ENCODE measurements at regions not wholly inside any gene's neighbourhood (a gene's known extent, or its start where the extent isn't known, plus 50 kb on each side); places are given as distances from the start of the nearest gene placed in this dataset.

DNA sequence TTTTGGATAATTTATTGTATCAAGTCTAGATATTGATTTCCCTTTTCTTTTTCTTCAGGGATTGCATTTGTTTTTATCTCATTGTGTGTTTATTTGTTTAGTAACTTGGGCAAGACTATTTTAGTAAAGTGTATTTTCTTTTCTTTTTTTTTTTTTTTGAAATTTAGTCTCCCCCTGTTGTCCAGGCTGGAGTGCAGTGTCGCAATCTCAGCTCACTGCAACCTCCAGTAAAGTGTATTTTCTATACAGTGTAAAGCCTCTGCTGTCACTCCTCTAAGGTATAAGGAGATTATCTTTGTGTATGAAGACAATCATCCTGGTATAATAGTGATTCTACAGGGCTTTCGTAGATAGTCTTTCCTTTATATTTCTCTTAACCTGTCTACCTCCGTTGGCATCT lies 2546.0 kb downstream of the PCDH9 start (continued):
- TF ChIP-seq, protein P1, sequence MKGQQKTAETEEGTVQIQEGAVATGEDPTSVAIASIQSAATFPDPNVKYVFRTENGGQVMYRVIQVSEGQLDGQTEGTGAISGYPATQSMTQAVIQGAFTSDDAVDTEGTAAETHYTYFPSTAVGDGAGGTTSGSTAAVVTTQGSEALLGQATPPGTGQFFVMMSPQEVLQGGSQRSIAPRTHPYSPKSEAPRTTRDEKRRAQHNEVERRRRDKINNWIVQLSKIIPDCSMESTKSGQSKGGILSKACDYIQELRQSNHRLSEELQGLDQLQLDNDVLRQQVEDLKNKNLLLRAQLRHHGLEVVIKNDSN (IDR thresholded peaks at IDR 0.05; ENCODE audit: borderline replicate concordance, extremely low read length, insufficient read depth, low read depth, low read length), result no peak
- TF ChIP-seq SREBF1 (IDR thresholded peaks at IDR 0.05; ENCODE audit: low read length) (no peak), YY1 (IDR thresholded peaks at IDR 0.05; ENCODE audit: low read depth, low read length) (no peak), NR2C2 (IDR thresholded peaks at IDR 0.05; ENCODE audit: borderline replicate concordance, control insufficient read depth, insufficient read length, low read depth) (no peak), DPF2 (IDR thresholded peaks at IDR 0.05) (no peak), RELA (IDR thresholded peaks at IDR 0.05; ENCODE audit: borderline replicate concordance, partially characterized antibody) (no peak), TAF1 (IDR thresholded peaks at IDR 0.05; ENCODE audit: borderline replicate concordance, low read depth, low read length) (no peak), SMC3 (IDR thresholded peaks at IDR 0.05; ENCODE audit: borderline replicate concordance, low read length) (no peak)
- TF ChIP-seq, protein P2, sequence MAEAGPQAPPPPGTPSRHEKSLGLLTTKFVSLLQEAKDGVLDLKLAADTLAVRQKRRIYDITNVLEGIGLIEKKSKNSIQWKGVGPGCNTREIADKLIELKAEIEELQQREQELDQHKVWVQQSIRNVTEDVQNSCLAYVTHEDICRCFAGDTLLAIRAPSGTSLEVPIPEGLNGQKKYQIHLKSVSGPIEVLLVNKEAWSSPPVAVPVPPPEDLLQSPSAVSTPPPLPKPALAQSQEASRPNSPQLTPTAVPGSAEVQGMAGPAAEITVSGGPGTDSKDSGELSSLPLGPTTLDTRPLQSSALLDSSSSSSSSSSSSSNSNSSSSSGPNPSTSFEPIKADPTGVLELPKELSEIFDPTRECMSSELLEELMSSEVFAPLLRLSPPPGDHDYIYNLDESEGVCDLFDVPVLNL (IDR thresholded peaks at IDR 0.05; ENCODE audit: low read depth, low read length), result no peak
- TF ChIP-seq, protein P3, sequence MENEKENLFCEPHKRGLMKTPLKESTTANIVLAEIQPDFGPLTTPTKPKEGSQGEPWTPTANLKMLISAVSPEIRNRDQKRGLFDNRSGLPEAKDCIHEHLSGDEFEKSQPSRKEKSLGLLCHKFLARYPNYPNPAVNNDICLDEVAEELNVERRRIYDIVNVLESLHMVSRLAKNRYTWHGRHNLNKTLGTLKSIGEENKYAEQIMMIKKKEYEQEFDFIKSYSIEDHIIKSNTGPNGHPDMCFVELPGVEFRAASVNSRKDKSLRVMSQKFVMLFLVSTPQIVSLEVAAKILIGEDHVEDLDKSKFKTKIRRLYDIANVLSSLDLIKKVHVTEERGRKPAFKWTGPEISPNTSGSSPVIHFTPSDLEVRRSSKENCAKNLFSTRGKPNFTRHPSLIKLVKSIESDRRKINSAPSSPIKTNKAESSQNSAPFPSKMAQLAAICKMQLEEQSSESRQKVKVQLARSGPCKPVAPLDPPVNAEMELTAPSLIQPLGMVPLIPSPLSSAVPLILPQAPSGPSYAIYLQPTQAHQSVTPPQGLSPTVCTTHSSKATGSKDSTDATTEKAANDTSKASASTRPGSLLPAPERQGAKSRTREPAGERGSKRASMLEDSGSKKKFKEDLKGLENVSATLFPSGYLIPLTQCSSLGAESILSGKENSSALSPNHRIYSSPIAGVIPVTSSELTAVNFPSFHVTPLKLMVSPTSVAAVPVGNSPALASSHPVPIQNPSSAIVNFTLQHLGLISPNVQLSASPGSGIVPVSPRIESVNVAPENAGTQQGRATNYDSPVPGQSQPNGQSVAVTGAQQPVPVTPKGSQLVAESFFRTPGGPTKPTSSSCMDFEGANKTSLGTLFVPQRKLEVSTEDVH (IDR thresholded peaks at IDR 0.05; ENCODE audit: low read depth, partially characterized antibody), result no peak
- TF ChIP-seq, protein P4, sequence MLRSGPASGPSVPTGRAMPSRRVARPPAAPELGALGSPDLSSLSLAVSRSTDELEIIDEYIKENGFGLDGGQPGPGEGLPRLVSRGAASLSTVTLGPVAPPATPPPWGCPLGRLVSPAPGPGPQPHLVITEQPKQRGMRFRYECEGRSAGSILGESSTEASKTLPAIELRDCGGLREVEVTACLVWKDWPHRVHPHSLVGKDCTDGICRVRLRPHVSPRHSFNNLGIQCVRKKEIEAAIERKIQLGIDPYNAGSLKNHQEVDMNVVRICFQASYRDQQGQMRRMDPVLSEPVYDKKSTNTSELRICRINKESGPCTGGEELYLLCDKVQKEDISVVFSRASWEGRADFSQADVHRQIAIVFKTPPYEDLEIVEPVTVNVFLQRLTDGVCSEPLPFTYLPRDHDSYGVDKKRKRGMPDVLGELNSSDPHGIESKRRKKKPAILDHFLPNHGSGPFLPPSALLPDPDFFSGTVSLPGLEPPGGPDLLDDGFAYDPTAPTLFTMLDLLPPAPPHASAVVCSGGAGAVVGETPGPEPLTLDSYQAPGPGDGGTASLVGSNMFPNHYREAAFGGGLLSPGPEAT (IDR thresholded peaks at IDR 0.05; ENCODE audit: low read depth), result no peak
- TF ChIP-seq, protein P5, sequence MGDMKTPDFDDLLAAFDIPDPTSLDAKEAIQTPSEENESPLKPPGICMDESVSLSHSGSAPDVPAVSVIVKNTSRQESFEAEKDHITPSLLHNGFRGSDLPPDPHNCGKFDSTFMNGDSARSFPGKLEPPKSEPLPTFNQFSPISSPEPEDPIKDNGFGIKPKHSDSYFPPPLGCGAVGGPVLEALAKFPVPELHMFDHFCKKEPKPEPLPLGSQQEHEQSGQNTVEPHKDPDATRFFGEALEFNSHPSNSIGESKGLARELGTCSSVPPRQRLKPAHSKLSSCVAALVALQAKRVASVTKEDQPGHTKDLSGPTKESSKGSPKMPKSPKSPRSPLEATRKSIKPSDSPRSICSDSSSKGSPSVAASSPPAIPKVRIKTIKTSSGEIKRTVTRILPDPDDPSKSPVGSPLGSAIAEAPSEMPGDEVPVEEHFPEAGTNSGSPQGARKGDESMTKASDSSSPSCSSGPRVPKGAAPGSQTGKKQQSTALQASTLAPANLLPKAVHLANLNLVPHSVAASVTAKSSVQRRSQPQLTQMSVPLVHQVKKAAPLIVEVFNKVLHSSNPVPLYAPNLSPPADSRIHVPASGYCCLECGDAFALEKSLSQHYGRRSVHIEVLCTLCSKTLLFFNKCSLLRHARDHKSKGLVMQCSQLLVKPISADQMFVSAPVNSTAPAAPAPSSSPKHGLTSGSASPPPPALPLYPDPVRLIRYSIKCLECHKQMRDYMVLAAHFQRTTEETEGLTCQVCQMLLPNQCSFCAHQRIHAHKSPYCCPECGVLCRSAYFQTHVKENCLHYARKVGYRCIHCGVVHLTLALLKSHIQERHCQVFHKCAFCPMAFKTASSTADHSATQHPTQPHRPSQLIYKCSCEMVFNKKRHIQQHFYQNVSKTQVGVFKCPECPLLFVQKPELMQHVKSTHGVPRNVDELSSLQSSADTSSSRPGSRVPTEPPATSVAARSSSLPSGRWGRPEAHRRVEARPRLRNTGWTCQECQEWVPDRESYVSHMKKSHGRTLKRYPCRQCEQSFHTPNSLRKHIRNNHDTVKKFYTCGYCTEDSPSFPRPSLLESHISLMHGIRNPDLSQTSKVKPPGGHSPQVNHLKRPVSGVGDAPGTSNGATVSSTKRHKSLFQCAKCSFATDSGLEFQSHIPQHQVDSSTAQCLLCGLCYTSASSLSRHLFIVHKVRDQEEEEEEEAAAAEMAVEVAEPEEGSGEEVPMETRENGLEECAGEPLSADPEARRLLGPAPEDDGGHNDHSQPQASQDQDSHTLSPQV (IDR thresholded peaks at IDR 0.05), result no peak
- TF ChIP-seq, protein P6, sequence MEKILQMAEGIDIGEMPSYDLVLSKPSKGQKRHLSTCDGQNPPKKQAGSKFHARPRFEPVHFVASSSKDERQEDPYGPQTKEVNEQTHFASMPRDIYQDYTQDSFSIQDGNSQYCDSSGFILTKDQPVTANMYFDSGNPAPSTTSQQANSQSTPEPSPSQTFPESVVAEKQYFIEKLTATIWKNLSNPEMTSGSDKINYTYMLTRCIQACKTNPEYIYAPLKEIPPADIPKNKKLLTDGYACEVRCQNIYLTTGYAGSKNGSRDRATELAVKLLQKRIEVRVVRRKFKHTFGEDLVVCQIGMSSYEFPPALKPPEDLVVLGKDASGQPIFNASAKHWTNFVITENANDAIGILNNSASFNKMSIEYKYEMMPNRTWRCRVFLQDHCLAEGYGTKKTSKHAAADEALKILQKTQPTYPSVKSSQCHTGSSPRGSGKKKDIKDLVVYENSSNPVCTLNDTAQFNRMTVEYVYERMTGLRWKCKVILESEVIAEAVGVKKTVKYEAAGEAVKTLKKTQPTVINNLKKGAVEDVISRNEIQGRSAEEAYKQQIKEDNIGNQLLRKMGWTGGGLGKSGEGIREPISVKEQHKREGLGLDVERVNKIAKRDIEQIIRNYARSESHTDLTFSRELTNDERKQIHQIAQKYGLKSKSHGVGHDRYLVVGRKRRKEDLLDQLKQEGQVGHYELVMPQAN (conservative IDR thresholded peaks at IDR 0.05), result no peak
